MCF 10A (cell line): ENCODE measurements at regions not wholly inside any gene's neighbourhood (a gene's known extent, or its start where the extent isn't known, plus 50 kb on each side); places are given as distances from the start of the nearest gene placed in this dataset.

Experiments used
- BruUV-seq: library from RNA; stranded (reverse); fragments of 400-500 nt; replicated peaks from 2 replicates; lab custom pipeline; 2021; lab: Mats Ljungman, UMichigan
- CTCF ChIA-PET: fragments of 300-600 bp; sonication (Branson Sonifier 250); formaldehyde crosslinking; extraction: SDS; loops from one replicate; lab custom pipeline; 2021; ENCODE audit warnings: antibody characterized with exemption, inconsistent platforms; lab: Yijun Ruan, JAX
- POLR2A ChIA-PET: fragments of 300-600, 350-650 bp; sonication (Branson Sonifier 250); formaldehyde crosslinking; extraction: SDS; loops from one replicate; lab custom pipeline; 2020; ENCODE audit warnings: antibody characterized with exemption, inconsistent platforms; lab: Yijun Ruan, JAX
- DNase-seq: peaks from one replicate; pipeline ENCODE4 v3.0.0-alpha.2; 2018; ENCODE audit not compliant: unreplicated experiment
- H3K27ac Mint-ChIP-seq: one replicate; pipeline ENCODE4 v1.8.0; 2022; ENCODE audit warnings: mild to moderate bottlenecking, low read depth, mixed read lengths; ENCODE audit not compliant: unreplicated experiment
- H3K27me3 Mint-ChIP-seq: one replicate; pipeline ENCODE4 v1.8.0; 2022; ENCODE audit warnings: mixed read lengths; ENCODE audit not compliant: insufficient read depth, unreplicated experiment
- H3K36me3 Mint-ChIP-seq: one replicate; pipeline ENCODE4 v1.8.0; 2022; ENCODE audit warnings: mild to moderate bottlenecking, moderate library complexity, mixed read lengths; ENCODE audit not compliant: insufficient read depth, unreplicated experiment
- H3K4me1 Mint-ChIP-seq: one replicate; pipeline ENCODE4 v1.8.0; 2022; ENCODE audit warnings: mixed read lengths; ENCODE audit not compliant: insufficient read depth, unreplicated experiment
- H3K4me3 Mint-ChIP-seq: one replicate; pipeline ENCODE4 v1.8.0; 2022; ENCODE audit warnings: mild to moderate bottlenecking, moderate library complexity, mixed read lengths; ENCODE audit not compliant: unreplicated experiment
- H3K9me3 Mint-ChIP-seq: one replicate; pipeline ENCODE4 v1.8.0; 2022; ENCODE audit warnings: mixed read lengths; ENCODE audit not compliant: unreplicated experiment
- CTCF ChIP-seq: fragments of 200-600 bp; IDR thresholded peaks from one replicate; pipeline ENCODE4 v1.8.0; 2022; ENCODE audit warnings: antibody characterized with exemption, mild to moderate bottlenecking; ENCODE audit not compliant: unreplicated experiment
- intact Hi-C: fragments of 100-400 bp; cut with micrococcal nuclease; formaldehyde crosslinking; loops from 2 replicates; pipeline ENCODE4 v1.14.1; 2022

GRCh38 chr21:16514316-16514715 lies 784.5 kb downstream of the USP25 start:
- TF ChIP-seq CTCF: no peak
- H3K9me3 Mint-ChIP-seq: no peaks in the 10 kb centered on the region
- no peak overlapping the region for H3K4me3 Mint-ChIP-seq
- no peak overlapping the region for H3K27ac Mint-ChIP-seq
- no TSS peak for BruUV-seq
- CTCF ChIA-PET: no interaction called here
- intact Hi-C loops: no loop called here
- POLR2A ChIA-PET: no interaction called here
- H3K27me3 Mint-ChIP-seq: no peaks in the 10 kb centered on the region
- H3K36me3 Mint-ChIP-seq: no peaks in the 10 kb centered on the region
- H3K4me1 Mint-ChIP-seq: peaks cover 14% of the 10 kb centered on the region
- DNase-seq: no peak

GRCh38 chr21:16517383-16517782 lies 787.6 kb downstream of the USP25 start:
- peaks cover 8% of the 10 kb centered on the region for H3K4me1 Mint-ChIP-seq
- TF ChIP-seq CTCF: no peak
- no TSS peak for BruUV-seq
- DNase-seq: no peak
- H3K9me3 Mint-ChIP-seq: no peaks in the 10 kb centered on the region
- H3K4me3 Mint-ChIP-seq: no peak overlapping the region
- H3K36me3 Mint-ChIP-seq: no peaks in the 10 kb centered on the region
- CTCF ChIA-PET: interaction anchor here (0.6 kb wide), 1 partner anchor 25 kb away, joined by 3 read pairs; no protein-coding TSS in a partner anchor
- POLR2A ChIA-PET: interaction anchor here (0.7 kb wide), 1 partner anchor 24 kb away, joined by 3 read pairs; no protein-coding TSS in a partner anchor
- H3K27me3 Mint-ChIP-seq: no peaks in the 10 kb centered on the region
- H3K27ac Mint-ChIP-seq: no peak overlapping the region
- intact Hi-C loops: no loop called here

GRCh38 chr21:16519036-16519435 lies 789.3 kb downstream of the USP25 start:
- Mint-ChIP-seq H3K4me3 (no peak overlapping the region), H3K4me1 (peaks cover 14% of the 10 kb centered on the region), H3K27ac (no peak overlapping the region), H3K36me3 (no peaks in the 10 kb centered on the region), H3K9me3 (no peaks in the 10 kb centered on the region), H3K27me3 (no peaks in the 10 kb centered on the region)
- POLR2A ChIA-PET: no interaction called here
- CTCF ChIA-PET: no interaction called here
- intact Hi-C loops: no loop called here
- no peak for TF ChIP-seq CTCF
- no TSS peak for BruUV-seq
- DNase-seq: no peak

GRCh38 chr21:16519644-16520043 lies 789.9 kb downstream of the USP25 start:
- POLR2A ChIA-PET: no interaction called here

More at GRCh38 chr21:16519644-16520043, 789.9 kb downstream of the USP25 start:
- Mint-ChIP-seq H3K27ac (no peak overlapping the region), H3K36me3 (no peaks in the 10 kb centered on the region), H3K4me3 (no peak overlapping the region), H3K4me1 (peaks cover 14% of the 10 kb centered on the region), H3K9me3 (no peaks in the 10 kb centered on the region), H3K27me3 (no peaks in the 10 kb centered on the region)
- no peak for DNase-seq
- no TSS peak for BruUV-seq
- intact Hi-C loops: no loop called here
- no peak for TF ChIP-seq CTCF
- CTCF ChIA-PET: no interaction called here
